ENCODE measurements at regions not wholly inside any gene's neighbourhood (a gene's known extent, or its start where the extent isn't known, plus 50 kb on each side); places are given as distances from the start of the nearest gene placed in this dataset.

GRCh38 chr2:235274023-235274422, 219.8 kb upstream of the AGAP1 start:
- no peak; the same call in 2 of the 3 replicates for ATAC-seq
- Histone ChIP-seq H3K36me3 (ENCODE audit: insufficient read depth) (no peaks in the 10 kb centered on the region), H4K20me1 (replicated peaks; ENCODE audit: insufficient read depth) (no peaks in the 10 kb centered on the region), H3K9me2 (ENCODE audit: insufficient read depth) (no peaks in the 10 kb centered on the region), H2AFZ (no peak overlapping the region), H3K4me3 (no peak overlapping the region), H3F3A (replicated peaks; ENCODE audit: low read depth) (no peaks in the 10 kb centered on the region), H3K27ac (ENCODE audit: low read depth) (no peak overlapping the region), H3K4me1 (ENCODE audit: insufficient read depth) (peaks cover 19% of the 10 kb centered on the region), H3K79me2 (replicated peaks; ENCODE audit: insufficient read depth) (no peaks in the 10 kb centered on the region), H3K27me3 (ENCODE audit: insufficient read depth) (no peaks in the 10 kb centered on the region), H3K4me2 (no peak overlapping the region)
- no peak for DNase-seq (ENCODE audit: low spot score)
- H3K36me3 Mint-ChIP-seq (ENCODE audit: low read depth), result no peaks in the 10 kb centered on the region
- TF ChIP-seq EZH2 (IDR thresholded peaks at IDR 0.05; ENCODE audit: low read depth, unreplicated experiment), result no peak
- TF ChIP-seq EZH2phosphoT487 (IDR thresholded peaks at IDR 0.05; ENCODE audit: unreplicated experiment), result no peak
- no peak for TF ChIP-seq POLR2AphosphoS5 (IDR thresholded peaks at IDR 0.05; ENCODE audit: low read depth)
- no peak for TF ChIP-seq STAT1 (IDR thresholded peaks at IDR 0.05; ENCODE audit: unreplicated experiment)
- no peak for TF ChIP-seq JUNB (IDR thresholded peaks at IDR 0.05; ENCODE audit: unreplicated experiment)
- no peak for TF ChIP-seq ZNF114 (CRISPR knock-in tag; IDR thresholded peaks at IDR 0.05)
- TF ChIP-seq, protein P1, sequence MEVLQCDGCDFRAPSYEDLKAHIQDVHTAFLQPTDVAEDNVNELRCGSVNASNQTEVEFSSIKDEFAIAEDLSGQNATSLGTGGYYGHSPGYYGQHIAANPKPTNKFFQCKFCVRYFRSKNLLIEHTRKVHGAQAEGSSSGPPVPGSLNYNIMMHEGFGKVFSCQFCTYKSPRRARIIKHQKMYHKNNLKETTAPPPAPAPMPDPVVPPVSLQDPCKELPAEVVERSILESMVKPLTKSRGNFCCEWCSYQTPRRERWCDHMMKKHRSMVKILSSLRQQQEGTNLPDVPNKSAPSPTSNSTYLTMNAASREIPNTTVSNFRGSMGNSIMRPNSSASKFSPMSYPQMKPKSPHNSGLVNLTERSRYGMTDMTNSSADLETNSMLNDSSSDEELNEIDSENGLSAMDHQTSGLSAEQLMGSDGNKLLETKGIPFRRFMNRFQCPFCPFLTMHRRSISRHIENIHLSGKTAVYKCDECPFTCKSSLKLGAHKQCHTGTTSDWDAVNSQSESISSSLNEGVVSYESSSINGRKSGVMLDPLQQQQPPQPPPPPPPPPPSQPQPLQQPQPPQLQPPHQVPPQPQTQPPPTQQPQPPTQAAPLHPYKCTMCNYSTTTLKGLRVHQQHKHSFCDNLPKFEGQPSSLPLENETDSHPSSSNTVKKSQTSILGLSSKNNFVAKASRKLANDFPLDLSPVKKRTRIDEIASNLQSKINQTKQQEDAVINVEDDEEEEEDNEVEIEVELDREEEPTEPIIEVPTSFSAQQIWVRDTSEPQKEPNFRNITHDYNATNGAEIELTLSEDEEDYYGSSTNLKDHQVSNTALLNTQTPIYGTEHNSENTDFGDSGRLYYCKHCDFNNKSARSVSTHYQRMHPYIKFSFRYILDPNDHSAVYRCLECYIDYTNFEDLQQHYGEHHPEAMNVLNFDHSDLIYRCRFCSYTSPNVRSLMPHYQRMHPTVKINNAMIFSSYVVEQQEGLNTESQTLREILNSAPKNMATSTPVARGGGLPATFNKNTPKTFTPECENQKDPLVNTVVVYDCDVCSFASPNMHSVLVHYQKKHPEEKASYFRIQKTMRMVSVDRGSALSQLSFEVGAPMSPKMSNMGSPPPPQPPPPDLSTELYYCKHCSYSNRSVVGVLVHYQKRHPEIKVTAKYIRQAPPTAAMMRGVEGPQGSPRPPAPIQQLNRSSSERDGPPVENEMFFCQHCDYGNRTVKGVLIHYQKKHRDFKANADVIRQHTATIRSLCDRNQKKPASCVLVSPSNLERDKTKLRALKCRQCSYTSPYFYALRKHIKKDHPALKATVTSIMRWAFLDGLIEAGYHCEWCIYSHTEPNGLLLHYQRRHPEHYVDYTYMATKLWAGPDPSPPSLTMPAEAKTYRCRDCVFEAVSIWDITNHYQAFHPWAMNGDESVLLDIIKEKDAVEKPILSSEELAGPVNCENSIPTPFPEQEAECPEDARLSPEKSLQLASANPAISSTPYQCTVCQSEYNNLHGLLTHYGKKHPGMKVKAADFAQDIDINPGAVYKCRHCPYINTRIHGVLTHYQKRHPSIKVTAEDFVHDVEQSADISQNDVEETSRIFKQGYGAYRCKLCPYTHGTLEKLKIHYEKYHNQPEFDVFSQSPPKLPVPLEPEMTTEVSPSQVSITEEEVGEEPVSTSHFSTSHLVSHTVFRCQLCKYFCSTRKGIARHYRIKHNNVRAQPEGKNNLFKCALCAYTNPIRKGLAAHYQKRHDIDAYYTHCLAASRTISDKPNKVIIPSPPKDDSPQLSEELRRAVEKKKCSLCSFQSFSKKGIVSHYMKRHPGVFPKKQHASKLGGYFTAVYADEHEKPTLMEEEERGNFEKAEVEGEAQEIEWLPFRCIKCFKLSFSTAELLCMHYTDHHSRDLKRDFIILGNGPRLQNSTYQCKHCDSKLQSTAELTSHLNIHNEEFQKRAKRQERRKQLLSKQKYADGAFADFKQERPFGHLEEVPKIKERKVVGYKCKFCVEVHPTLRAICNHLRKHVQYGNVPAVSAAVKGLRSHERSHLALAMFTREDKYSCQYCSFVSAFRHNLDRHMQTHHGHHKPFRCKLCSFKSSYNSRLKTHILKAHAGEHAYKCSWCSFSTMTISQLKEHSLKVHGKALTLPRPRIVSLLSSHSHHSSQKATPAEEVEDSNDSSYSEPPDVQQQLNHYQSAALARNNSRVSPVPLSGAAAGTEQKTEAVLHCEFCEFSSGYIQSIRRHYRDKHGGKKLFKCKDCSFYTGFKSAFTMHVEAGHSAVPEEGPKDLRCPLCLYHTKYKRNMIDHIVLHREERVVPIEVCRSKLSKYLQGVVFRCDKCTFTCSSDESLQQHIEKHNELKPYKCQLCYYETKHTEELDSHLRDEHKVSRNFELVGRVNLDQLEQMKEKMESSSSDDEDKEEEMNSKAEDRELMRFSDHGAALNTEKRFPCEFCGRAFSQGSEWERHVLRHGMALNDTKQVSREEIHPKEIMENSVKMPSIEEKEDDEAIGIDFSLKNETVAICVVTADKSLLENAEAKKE (CRISPR knock-in tag; IDR thresholded peaks at IDR 0.05), result no peak
- TF ChIP-seq, protein P2, sequence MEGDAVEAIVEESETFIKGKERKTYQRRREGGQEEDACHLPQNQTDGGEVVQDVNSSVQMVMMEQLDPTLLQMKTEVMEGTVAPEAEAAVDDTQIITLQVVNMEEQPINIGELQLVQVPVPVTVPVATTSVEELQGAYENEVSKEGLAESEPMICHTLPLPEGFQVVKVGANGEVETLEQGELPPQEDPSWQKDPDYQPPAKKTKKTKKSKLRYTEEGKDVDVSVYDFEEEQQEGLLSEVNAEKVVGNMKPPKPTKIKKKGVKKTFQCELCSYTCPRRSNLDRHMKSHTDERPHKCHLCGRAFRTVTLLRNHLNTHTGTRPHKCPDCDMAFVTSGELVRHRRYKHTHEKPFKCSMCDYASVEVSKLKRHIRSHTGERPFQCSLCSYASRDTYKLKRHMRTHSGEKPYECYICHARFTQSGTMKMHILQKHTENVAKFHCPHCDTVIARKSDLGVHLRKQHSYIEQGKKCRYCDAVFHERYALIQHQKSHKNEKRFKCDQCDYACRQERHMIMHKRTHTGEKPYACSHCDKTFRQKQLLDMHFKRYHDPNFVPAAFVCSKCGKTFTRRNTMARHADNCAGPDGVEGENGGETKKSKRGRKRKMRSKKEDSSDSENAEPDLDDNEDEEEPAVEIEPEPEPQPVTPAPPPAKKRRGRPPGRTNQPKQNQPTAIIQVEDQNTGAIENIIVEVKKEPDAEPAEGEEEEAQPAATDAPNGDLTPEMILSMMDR (conservative IDR thresholded peaks at IDR 0.05; ENCODE audit: low read depth in 2 of 2), result no peak
- TF ChIP-seq, protein P3, sequence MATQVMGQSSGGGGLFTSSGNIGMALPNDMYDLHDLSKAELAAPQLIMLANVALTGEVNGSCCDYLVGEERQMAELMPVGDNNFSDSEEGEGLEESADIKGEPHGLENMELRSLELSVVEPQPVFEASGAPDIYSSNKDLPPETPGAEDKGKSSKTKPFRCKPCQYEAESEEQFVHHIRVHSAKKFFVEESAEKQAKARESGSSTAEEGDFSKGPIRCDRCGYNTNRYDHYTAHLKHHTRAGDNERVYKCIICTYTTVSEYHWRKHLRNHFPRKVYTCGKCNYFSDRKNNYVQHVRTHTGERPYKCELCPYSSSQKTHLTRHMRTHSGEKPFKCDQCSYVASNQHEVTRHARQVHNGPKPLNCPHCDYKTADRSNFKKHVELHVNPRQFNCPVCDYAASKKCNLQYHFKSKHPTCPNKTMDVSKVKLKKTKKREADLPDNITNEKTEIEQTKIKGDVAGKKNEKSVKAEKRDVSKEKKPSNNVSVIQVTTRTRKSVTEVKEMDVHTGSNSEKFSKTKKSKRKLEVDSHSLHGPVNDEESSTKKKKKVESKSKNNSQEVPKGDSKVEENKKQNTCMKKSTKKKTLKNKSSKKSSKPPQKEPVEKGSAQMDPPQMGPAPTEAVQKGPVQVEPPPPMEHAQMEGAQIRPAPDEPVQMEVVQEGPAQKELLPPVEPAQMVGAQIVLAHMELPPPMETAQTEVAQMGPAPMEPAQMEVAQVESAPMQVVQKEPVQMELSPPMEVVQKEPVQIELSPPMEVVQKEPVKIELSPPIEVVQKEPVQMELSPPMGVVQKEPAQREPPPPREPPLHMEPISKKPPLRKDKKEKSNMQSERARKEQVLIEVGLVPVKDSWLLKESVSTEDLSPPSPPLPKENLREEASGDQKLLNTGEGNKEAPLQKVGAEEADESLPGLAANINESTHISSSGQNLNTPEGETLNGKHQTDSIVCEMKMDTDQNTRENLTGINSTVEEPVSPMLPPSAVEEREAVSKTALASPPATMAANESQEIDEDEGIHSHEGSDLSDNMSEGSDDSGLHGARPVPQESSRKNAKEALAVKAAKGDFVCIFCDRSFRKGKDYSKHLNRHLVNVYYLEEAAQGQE (IDR thresholded peaks at IDR 0.05; ENCODE audit: unreplicated experiment), result no peak
- TF ChIP-seq ZNF331 (CRISPR knock-in tag; IDR thresholded peaks at IDR 0.05; ENCODE audit: low read depth), result no peak
- TF ChIP-seq, protein P4, sequence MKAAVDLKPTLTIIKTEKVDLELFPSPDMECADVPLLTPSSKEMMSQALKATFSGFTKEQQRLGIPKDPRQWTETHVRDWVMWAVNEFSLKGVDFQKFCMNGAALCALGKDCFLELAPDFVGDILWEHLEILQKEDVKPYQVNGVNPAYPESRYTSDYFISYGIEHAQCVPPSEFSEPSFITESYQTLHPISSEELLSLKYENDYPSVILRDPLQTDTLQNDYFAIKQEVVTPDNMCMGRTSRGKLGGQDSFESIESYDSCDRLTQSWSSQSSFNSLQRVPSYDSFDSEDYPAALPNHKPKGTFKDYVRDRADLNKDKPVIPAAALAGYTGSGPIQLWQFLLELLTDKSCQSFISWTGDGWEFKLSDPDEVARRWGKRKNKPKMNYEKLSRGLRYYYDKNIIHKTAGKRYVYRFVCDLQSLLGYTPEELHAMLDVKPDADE (IDR thresholded peaks at IDR 0.05), result no peak
- no peak for TF ChIP-seq CREB1 (CRISPR knock-in tag; IDR thresholded peaks at IDR 0.05; ENCODE audit: low read depth)
- TF ChIP-seq NANOG (IDR thresholded peaks at IDR 0.05; ENCODE audit: borderline replicate concordance), result no peak
- H3K9me3 Mint-ChIP-seq, result no peaks in the 10 kb centered on the region
- peaks cover 2% of the 10 kb centered on the region for H3K27me3 Mint-ChIP-seq (ENCODE audit: insufficient read depth, low read depth, poor library complexity)
- H3K4me1 Mint-ChIP-seq, result peaks cover 10% of the 10 kb centered on the region; the same call in 2 of the 3 replicates
- H3K4me3 Mint-ChIP-seq, result no peak overlapping the region
- H3K27ac Mint-ChIP-seq, result no peak overlapping the region

All from GM23338 (cell line).